ENCODE measurements at regions not wholly inside any gene's neighbourhood (a gene's known extent, or its start where the extent isn't known, plus 50 kb on each side); places are given as distances from the start of the nearest gene placed in this dataset.

GRCh38 chr3:36259580-36259979 lies 120.7 kb upstream of the STAC start:
- Histone ChIP-seq H3K36me3 (ENCODE audit: control insufficient read depth in 2 of 3, insufficient read depth in 3 of 3, low read length in 3 of 3) (no peaks in the 10 kb centered on the region), H3K27me3 (ENCODE audit: control insufficient read depth in 2 of 2, insufficient read depth in 2 of 2, low read length in 2 of 2) (no peaks in the 10 kb centered on the region), H3K4me3 (ENCODE audit: low read length) (no peak overlapping the region), H3K9me3 (ENCODE audit: control insufficient read depth in 2 of 3, low read length in 3 of 3) (peaks cover 0 to 3% (median 0%) of the 10 kb centered on the region in 3 experiments), H3K27ac (ENCODE audit: low read depth, low read length) (no peak overlapping the region), H3K4me1 (ENCODE audit: control insufficient read depth in 2 of 2, insufficient read depth in 2 of 2, low read length in 2 of 2) (no peaks in the 10 kb centered on the region)
- H3K4me3 Mint-ChIP-seq: no peak overlapping the region
- no peaks in the 10 kb centered on the region for H3K27me3 Mint-ChIP-seq
- CTCF ChIA-PET: no interaction called here
- intact Hi-C loops (cut with micrococcal nuclease): no loop called here
- peaks cover 0 to 15% (median 8%) of the 10 kb centered on the region in 11 donors for H3K9me3 Mint-ChIP-seq
- ATAC-seq: no peak
- H3K4me1 Mint-ChIP-seq: no peaks in the 10 kb centered on the region
- POLR2A ChIA-PET: no interaction called here
- no peak overlapping the region for H3K27ac Mint-ChIP-seq
- DNase-seq: no peak
- H3K36me3 Mint-ChIP-seq: no peaks in the 10 kb centered on the region

- no peak overlapping the region for H3K27ac ChIP-seq (ENCODE audit: low read depth, low read length)
- H3K36me3 ChIP-seq (ENCODE audit: control insufficient read depth in 2 of 3, insufficient read depth in 3 of 3, low read length in 3 of 3): no peaks in the 10 kb centered on the region
- no peaks in the 10 kb centered on the region for H3K9me3 ChIP-seq (ENCODE audit: control insufficient read depth in 2 of 3, low read length in 3 of 3)
- intact Hi-C loops (cut with micrococcal nuclease): no loop called here
- POLR2A ChIA-PET: no interaction called here
- no peaks in the 10 kb centered on the region for H3K27me3 ChIP-seq (ENCODE audit: control insufficient read depth in 2 of 2, insufficient read depth in 2 of 2, low read length in 2 of 2)
- H3K4me3 ChIP-seq (ENCODE audit: low read length): no peak overlapping the region
- no peak overlapping the region for H3K4me3 Mint-ChIP-seq
- CTCF ChIA-PET: no interaction called here
- DNase-seq (no peak), ATAC-seq (no peak)
- H3K27me3 Mint-ChIP-seq: no peaks in the 10 kb centered on the region
- peaks cover 0 to 15% (median 3%) of the 10 kb centered on the region in 11 donors for H3K9me3 Mint-ChIP-seq
- H3K27ac Mint-ChIP-seq: no peak overlapping the region
- no peaks in the 10 kb centered on the region for H3K4me1 Mint-ChIP-seq
- H3K4me1 ChIP-seq (ENCODE audit: control insufficient read depth in 2 of 2, insufficient read depth in 2 of 2, low read length in 2 of 2): no peaks in the 10 kb centered on the region
- no peaks in the 10 kb centered on the region for H3K36me3 Mint-ChIP-seq
These were observed 111.0 kb upstream of the STAC start for GRCh38 chr3:36269274-36269673.

- H3K36me3 Mint-ChIP-seq: no peaks in the 10 kb centered on the region
- no peak overlapping the region for H3K27ac ChIP-seq (ENCODE audit: low read depth, low read length)
- DNase-seq (no peak), ATAC-seq (no peak)
- no peaks in the 10 kb centered on the region for H3K4me1 Mint-ChIP-seq
- CTCF ChIA-PET: interaction anchor here (0.6 kb wide), 1 partner anchor 29 kb away, joined by 4 read pairs; no protein-coding TSS in a partner anchor
- no peak overlapping the region for H3K4me3 Mint-ChIP-seq
- no peaks in the 10 kb centered on the region for H3K27me3 Mint-ChIP-seq
- peaks cover 0 to 10% (median 2%) of the 10 kb centered on the region in 11 donors for H3K9me3 Mint-ChIP-seq
- intact Hi-C loops (cut with micrococcal nuclease): no loop called here
- POLR2A ChIA-PET: no interaction called here
- no peak overlapping the region for H3K4me3 ChIP-seq (ENCODE audit: low read length)
- no peaks in the 10 kb centered on the region for H3K4me1 ChIP-seq (ENCODE audit: control insufficient read depth in 2 of 2, insufficient read depth in 2 of 2, low read length in 2 of 2)
- H3K36me3 ChIP-seq (ENCODE audit: control insufficient read depth in 2 of 3, insufficient read depth in 3 of 3, low read length in 3 of 3): no peaks in the 10 kb centered on the region
- H3K9me3 ChIP-seq (ENCODE audit: control insufficient read depth in 2 of 3, low read length in 3 of 3): no peaks in the 10 kb centered on the region
- H3K27me3 ChIP-seq (ENCODE audit: control insufficient read depth in 2 of 2, insufficient read depth in 2 of 2, low read length in 2 of 2): no peaks in the 10 kb centered on the region
- no peak overlapping the region for H3K27ac Mint-ChIP-seq
These were observed 97.5 kb upstream of the STAC start for GRCh38 chr3:36282766-36283165.

GRCh38 chr3:36295296-36295695 lies 85.0 kb upstream of the STAC start:
- no peaks in the 10 kb centered on the region for H3K36me3 Mint-ChIP-seq
- H3K4me1 ChIP-seq (ENCODE audit: control insufficient read depth in 2 of 2, insufficient read depth in 2 of 2, low read length in 2 of 2): no peaks in the 10 kb centered on the region
- H3K4me1 Mint-ChIP-seq: no peaks in the 10 kb centered on the region
- peaks cover 0 to 6% (median 0%) of the 10 kb centered on the region in 5 donors for H3K27me3 Mint-ChIP-seq
- H3K27ac ChIP-seq (ENCODE audit: low read depth, low read length): no peak overlapping the region
- H3K27me3 ChIP-seq (ENCODE audit: control insufficient read depth in 2 of 2, insufficient read depth in 2 of 2, low read length in 2 of 2): no peaks in the 10 kb centered on the region
- ATAC-seq (no peak), DNase-seq (no peak)
- H3K36me3 ChIP-seq (ENCODE audit: control insufficient read depth in 2 of 3, insufficient read depth in 3 of 3, low read length in 3 of 3): no peaks in the 10 kb centered on the region
- H3K4me3 ChIP-seq (ENCODE audit: low read length): no peak overlapping the region
- intact Hi-C loops (cut with micrococcal nuclease): no loop called here
- H3K9me3 ChIP-seq (ENCODE audit: control insufficient read depth in 2 of 3, low read length in 3 of 3): no peaks in the 10 kb centered on the region
- POLR2A ChIA-PET: no interaction called here
- H3K4me3 Mint-ChIP-seq: no peak overlapping the region
- CTCF ChIA-PET: no interaction called here
- H3K9me3 Mint-ChIP-seq: peaks cover 0 to 7% (median 0%) of the 10 kb centered on the region in 11 donors
- no peak overlapping the region for H3K27ac Mint-ChIP-seq

GRCh38 chr3:36297195-36297594 lies 83.1 kb upstream of the STAC start:
- peaks cover 0 to 6% (median 0%) of the 10 kb centered on the region in 5 donors for H3K27me3 Mint-ChIP-seq
- Histone ChIP-seq H3K9me3 (ENCODE audit: control insufficient read depth in 2 of 3, low read length in 3 of 3) (no peaks in the 10 kb centered on the region), H3K27ac (ENCODE audit: low read depth, low read length) (no peak overlapping the region), H3K36me3 (ENCODE audit: control insufficient read depth in 2 of 3, insufficient read depth in 3 of 3, low read length in 3 of 3) (no peaks in the 10 kb centered on the region), H3K4me3 (ENCODE audit: low read length) (no peak overlapping the region), H3K4me1 (ENCODE audit: control insufficient read depth in 2 of 2, insufficient read depth in 2 of 2, low read length in 2 of 2) (no peaks in the 10 kb centered on the region), H3K27me3 (ENCODE audit: control insufficient read depth in 2 of 2, insufficient read depth in 2 of 2, low read length in 2 of 2) (no peaks in the 10 kb centered on the region)
- no peak for ATAC-seq
- peaks cover 0 to 7% (median 0%) of the 10 kb centered on the region in 11 donors for H3K9me3 Mint-ChIP-seq
- no peaks in the 10 kb centered on the region for H3K4me1 Mint-ChIP-seq
- ChIA-PET CTCF (no interaction called here), POLR2A (no interaction called here)
- no peak overlapping the region for H3K27ac Mint-ChIP-seq
- intact Hi-C loops (cut with micrococcal nuclease): no loop called here
- DNase-seq: no peak
- H3K4me3 Mint-ChIP-seq: no peak overlapping the region
- no peaks in the 10 kb centered on the region for H3K36me3 Mint-ChIP-seq

- no peaks in the 10 kb centered on the region for H3K27me3 ChIP-seq (ENCODE audit: control insufficient read depth in 2 of 2, insufficient read depth in 2 of 2, low read length in 2 of 2)
- no peak overlapping the region for H3K4me3 ChIP-seq (ENCODE audit: low read length)
- DNase-seq (no peak), ATAC-seq (no peak)
- Mint-ChIP-seq H3K9me3 (peaks cover 0 to 6% (median 0%) of the 10 kb centered on the region in 11 donors), H3K27me3 (peaks cover 0 to 5% (median 0%) of the 10 kb centered on the region in 5 donors), H3K36me3 (no peaks in the 10 kb centered on the region), H3K27ac (no peak overlapping the region), H3K4me1 (no peaks in the 10 kb centered on the region), H3K4me3 (no peak overlapping the region)
- no peak overlapping the region for H3K27ac ChIP-seq (ENCODE audit: low read depth, low read length)
- H3K9me3 ChIP-seq (ENCODE audit: control insufficient read depth in 2 of 3, low read length in 3 of 3): no peaks in the 10 kb centered on the region
- ChIA-PET POLR2A (no interaction called here), CTCF (no interaction called here)
- no peaks in the 10 kb centered on the region for H3K4me1 ChIP-seq (ENCODE audit: control insufficient read depth in 2 of 2, insufficient read depth in 2 of 2, low read length in 2 of 2)
- H3K36me3 ChIP-seq (ENCODE audit: control insufficient read depth in 2 of 3, insufficient read depth in 3 of 3, low read length in 3 of 3): no peaks in the 10 kb centered on the region
- intact Hi-C loops (cut with micrococcal nuclease): no loop called here
These were observed 82.1 kb upstream of the STAC start for GRCh38 chr3:36298188-36298587.

- H3K4me3 Mint-ChIP-seq: no peak overlapping the region
- H3K9me3 Mint-ChIP-seq: peaks cover 0 to 2% (median 0%) of the 10 kb centered on the region in 11 donors
- Histone ChIP-seq H3K27me3 (ENCODE audit: control insufficient read depth in 2 of 2, insufficient read depth in 2 of 2, low read length in 2 of 2) (no peaks in the 10 kb centered on the region), H3K9me3 (ENCODE audit: control insufficient read depth in 2 of 3, low read length in 3 of 3) (no peaks in the 10 kb centered on the region), H3K4me1 (ENCODE audit: control insufficient read depth in 2 of 2, insufficient read depth in 2 of 2, low read length in 2 of 2) (no peaks in the 10 kb centered on the region), H3K27ac (ENCODE audit: low read depth, low read length) (no peak overlapping the region), H3K36me3 (ENCODE audit: control insufficient read depth in 2 of 3, insufficient read depth in 3 of 3, low read length in 3 of 3) (no peaks in the 10 kb centered on the region), H3K4me3 (ENCODE audit: low read length) (no peak overlapping the region)
- H3K4me1 Mint-ChIP-seq: no peaks in the 10 kb centered on the region
- H3K27me3 Mint-ChIP-seq: peaks cover 0 to 12% (median 4%) of the 10 kb centered on the region in 5 donors
- no peaks in the 10 kb centered on the region for H3K36me3 Mint-ChIP-seq
- CTCF ChIA-PET: no interaction called here
- POLR2A ChIA-PET: no interaction called here
- ATAC-seq: no peak
- DNase-seq: no peak
- intact Hi-C loops (cut with micrococcal nuclease): no loop called here
- H3K27ac Mint-ChIP-seq: no peak overlapping the region
These were observed 78.2 kb upstream of the STAC start for GRCh38 chr3:36302158-36302509.
